Astrocyte (in vitro differentiated cells and primary cell): ENCODE measurements at regions not wholly inside any gene's neighbourhood (a gene's known extent, or its start where the extent isn't known, plus 50 kb on each side); places are given as distances from the start of the nearest gene placed in this dataset.

Experiments used
- DNase-seq: peaks from one replicate; pipeline ENCODE4 v3.0.0-alpha.2; 2010; ENCODE audit warnings: low read depth
- FAIRE-seq: peaks from 2 replicates; lab custom pipeline; 2011; peaks lifted over from hg19 to GRCh38; lab: Jason Lieb, UNC
- H2AFZ ChIP-seq: 2 replicates; pipeline ENCODE4 v1.6.0; 2012; ENCODE audit warnings: low read depth, low read length, inconsistent platforms
- H3K27ac ChIP-seq: 2 replicates; pipeline ENCODE4 v1.5.1; 2011; ENCODE audit warnings: low read depth, low read length, inconsistent platforms
- H3K27me3 ChIP-seq: 2 replicates; pipeline ENCODE4 v1.6.0; 2011; ENCODE audit warnings: low read length, inconsistent platforms; ENCODE audit not compliant: insufficient read depth
- H3K36me3 ChIP-seq: 2 replicates; pipeline ENCODE4 v1.5.1; 2011; ENCODE audit warnings: low read length, inconsistent platforms; ENCODE audit not compliant: insufficient read depth
- H3K4me1 ChIP-seq: 2 replicates; pipeline ENCODE4 v1.5.1; 2011; ENCODE audit warnings: low read length, inconsistent platforms; ENCODE audit not compliant: insufficient read depth
- H3K4me2 ChIP-seq: 2 replicates; pipeline ENCODE4 v1.6.0; 2012; ENCODE audit warnings: low read length, inconsistent platforms
- H3K4me3 ChIP-seq: 2 replicates; pipeline ENCODE4 v1.5.1; 2011; ENCODE audit warnings: low read depth, mild to moderate bottlenecking, low read length, inconsistent platforms; ENCODE audit not compliant: insufficient read depth
- H3K79me2 ChIP-seq: 2 replicates; pipeline ENCODE4 v1.6.0; 2012; ENCODE audit warnings: mild to moderate bottlenecking, low read length, inconsistent platforms; ENCODE audit not compliant: insufficient read depth
- H3K9ac ChIP-seq: 2 replicates; pipeline ENCODE4 v1.6.0; 2012; ENCODE audit warnings: mild to moderate bottlenecking, low read length, inconsistent platforms
- H3K9me3 ChIP-seq: 2 replicates; pipeline ENCODE4 v1.5.1; 2012; ENCODE audit warnings: low read depth, mild to moderate bottlenecking, low read length, inconsistent platforms; ENCODE audit not compliant: insufficient read depth
- H4K20me1 ChIP-seq: 2 replicates; pipeline ENCODE4 v1.6.0; 2012; ENCODE audit warnings: low read length, inconsistent platforms; ENCODE audit not compliant: insufficient read depth
- H3K27ac Mint-ChIP-seq: one replicate; pipeline ENCODE4 v1.8.0; 2021; ENCODE audit warnings: mild to moderate bottlenecking, mixed read lengths; ENCODE audit not compliant: unreplicated experiment
- H3K27me3 Mint-ChIP-seq: one replicate; pipeline ENCODE4 v1.8.0; 2021; ENCODE audit warnings: low read depth, mixed read lengths; ENCODE audit not compliant: unreplicated experiment
- H3K36me3 Mint-ChIP-seq: one replicate; pipeline ENCODE4 v1.8.0; 2021; ENCODE audit warnings: low read depth, mixed read lengths; ENCODE audit not compliant: unreplicated experiment
- H3K4me1 Mint-ChIP-seq: one replicate; pipeline ENCODE4 v1.8.0; 2021; ENCODE audit warnings: low read depth, mixed read lengths; ENCODE audit not compliant: unreplicated experiment
- H3K4me3 Mint-ChIP-seq: one replicate; pipeline ENCODE4 v1.8.0; 2021; ENCODE audit warnings: mild to moderate bottlenecking, moderate library complexity, mixed read lengths; ENCODE audit not compliant: unreplicated experiment
- H3K9me3 Mint-ChIP-seq: one replicate; pipeline ENCODE4 v1.8.0; 2021; ENCODE audit warnings: mild to moderate bottlenecking, mixed read lengths; ENCODE audit not compliant: unreplicated experiment
- EZH2 ChIP-seq: IDR thresholded peaks from 2 replicates; pipeline ENCODE4 v1.6.1; 2012; ENCODE audit warnings: mild to moderate bottlenecking, low read length, inconsistent platforms; ENCODE audit not compliant: insufficient read depth
- TF ChIP-seq, protein P1 (sequence below): IDR thresholded peaks from 2 replicates; pipeline ENCODE4 v1.5.1; 2011; ENCODE audit warnings: low read depth, mild to moderate bottlenecking, inconsistent platforms, low read length, moderate library complexity; ENCODE audit not compliant: insufficient read depth

DNA sequence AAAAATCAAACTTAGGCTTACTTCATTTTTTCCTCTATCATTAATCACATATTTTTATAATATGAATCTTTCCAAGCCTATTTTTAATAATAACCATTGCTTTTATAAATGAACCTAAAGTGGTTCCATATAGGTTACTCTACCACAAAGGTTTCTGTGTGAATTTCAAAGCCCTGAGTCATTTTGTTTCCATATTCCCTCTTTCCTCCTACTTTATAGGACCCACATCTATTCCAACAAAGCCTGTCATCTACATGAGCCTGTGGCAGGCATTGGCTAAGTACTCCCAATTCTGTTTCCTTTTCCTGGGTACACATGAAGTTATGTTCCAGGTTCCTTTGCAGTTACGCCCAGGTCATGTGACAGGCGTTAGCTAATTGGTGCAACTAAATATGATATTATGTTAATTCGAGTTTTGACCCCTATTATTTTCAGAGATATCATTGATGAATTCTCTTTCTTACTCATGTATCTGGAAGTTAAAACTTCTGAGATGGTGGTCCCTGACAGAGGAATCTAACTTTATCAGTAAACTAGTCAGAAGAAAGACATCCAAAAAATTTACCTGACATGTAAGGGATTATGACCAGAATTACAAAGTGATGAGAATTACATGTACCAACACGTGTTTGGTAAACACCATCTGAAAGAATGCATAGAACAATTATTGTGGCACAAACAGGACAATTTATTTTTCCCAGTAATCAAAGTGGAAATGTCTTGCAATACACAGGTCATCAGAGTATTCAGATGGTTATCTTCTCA lies 1264.0 kb upstream of the CNTN5 start:
- H3K4me3 ChIP-seq, result no peak overlapping the region
- no peak overlapping the region for H3K27ac Mint-ChIP-seq

DNA sequence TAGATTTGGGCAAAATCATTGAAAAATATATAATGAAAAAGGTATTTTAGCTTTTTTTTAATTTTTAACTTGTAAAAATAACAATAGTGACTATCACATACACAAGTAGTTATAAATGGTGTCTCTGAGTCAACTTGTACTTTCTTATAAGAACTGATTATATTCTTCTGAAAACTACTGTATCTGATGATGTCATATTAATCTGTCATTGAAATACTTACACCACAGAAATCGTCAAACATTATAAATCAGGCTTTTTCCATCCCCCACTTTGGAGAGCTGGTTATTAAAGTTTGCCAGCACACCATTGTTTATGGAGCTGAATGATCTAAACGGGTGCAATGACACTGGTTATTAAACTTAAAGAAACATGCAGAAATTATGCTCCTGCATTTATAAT lies 1259.6 kb upstream of the CNTN5 start:
- Histone ChIP-seq H3K4me3 (no peak overlapping the region), H3K27ac (no peak overlapping the region), H3K79me2 (no peaks in the 10 kb centered on the region), H3K27me3 (no peaks in the 10 kb centered on the region), H3K4me2 (no peak overlapping the region), H3K36me3 (no peaks in the 10 kb centered on the region), H3K9me3 (no peaks in the 10 kb centered on the region), H3K9ac (no peak overlapping the region), H4K20me1 (no peaks in the 10 kb centered on the region), H2AFZ (no peak overlapping the region), H3K4me1 (no peaks in the 10 kb centered on the region)
- Mint-ChIP-seq H3K27me3 (no peaks in the 10 kb centered on the region), H3K4me3 (no peak overlapping the region), H3K27ac (no peak overlapping the region), H3K4me1 (peaks cover 6% of the 10 kb centered on the region), H3K9me3 (no peaks in the 10 kb centered on the region), H3K36me3 (no peaks in the 10 kb centered on the region)
- FAIRE-seq (no peak), DNase-seq (no peak)
- TF ChIP-seq EZH2, result no peak
- TF ChIP-seq, protein P1, sequence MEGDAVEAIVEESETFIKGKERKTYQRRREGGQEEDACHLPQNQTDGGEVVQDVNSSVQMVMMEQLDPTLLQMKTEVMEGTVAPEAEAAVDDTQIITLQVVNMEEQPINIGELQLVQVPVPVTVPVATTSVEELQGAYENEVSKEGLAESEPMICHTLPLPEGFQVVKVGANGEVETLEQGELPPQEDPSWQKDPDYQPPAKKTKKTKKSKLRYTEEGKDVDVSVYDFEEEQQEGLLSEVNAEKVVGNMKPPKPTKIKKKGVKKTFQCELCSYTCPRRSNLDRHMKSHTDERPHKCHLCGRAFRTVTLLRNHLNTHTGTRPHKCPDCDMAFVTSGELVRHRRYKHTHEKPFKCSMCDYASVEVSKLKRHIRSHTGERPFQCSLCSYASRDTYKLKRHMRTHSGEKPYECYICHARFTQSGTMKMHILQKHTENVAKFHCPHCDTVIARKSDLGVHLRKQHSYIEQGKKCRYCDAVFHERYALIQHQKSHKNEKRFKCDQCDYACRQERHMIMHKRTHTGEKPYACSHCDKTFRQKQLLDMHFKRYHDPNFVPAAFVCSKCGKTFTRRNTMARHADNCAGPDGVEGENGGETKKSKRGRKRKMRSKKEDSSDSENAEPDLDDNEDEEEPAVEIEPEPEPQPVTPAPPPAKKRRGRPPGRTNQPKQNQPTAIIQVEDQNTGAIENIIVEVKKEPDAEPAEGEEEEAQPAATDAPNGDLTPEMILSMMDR, result no peak

More for the DNA sequence above, 1264.0 kb upstream of the CNTN5 start:
- H3K36me3 ChIP-seq, result no peaks in the 10 kb centered on the region
- no peak overlapping the region for H3K4me2 ChIP-seq
- FAIRE-seq (no peak), DNase-seq (no peak)
- no peaks in the 10 kb centered on the region for H4K20me1 ChIP-seq
- H3K27me3 Mint-ChIP-seq, result no peaks in the 10 kb centered on the region
- H3K36me3 Mint-ChIP-seq, result no peaks in the 10 kb centered on the region
- H3K79me2 ChIP-seq, result no peaks in the 10 kb centered on the region
- H3K9me3 Mint-ChIP-seq, result no peaks in the 10 kb centered on the region
- H3K9ac ChIP-seq, result no peak overlapping the region
- no peak overlapping the region for H3K27ac ChIP-seq
- no peak for TF ChIP-seq EZH2
- TF ChIP-seq, protein P1, result no peak
- peaks cover 7% of the 10 kb centered on the region for H3K4me1 Mint-ChIP-seq
- no peak overlapping the region for H3K4me3 Mint-ChIP-seq
- H3K27me3 ChIP-seq, result no peaks in the 10 kb centered on the region
- H3K9me3 ChIP-seq, result peaks cover 4% of the 10 kb centered on the region
- no peaks in the 10 kb centered on the region for H3K4me1 ChIP-seq
- H2AFZ ChIP-seq, result no peak overlapping the region

DNA sequence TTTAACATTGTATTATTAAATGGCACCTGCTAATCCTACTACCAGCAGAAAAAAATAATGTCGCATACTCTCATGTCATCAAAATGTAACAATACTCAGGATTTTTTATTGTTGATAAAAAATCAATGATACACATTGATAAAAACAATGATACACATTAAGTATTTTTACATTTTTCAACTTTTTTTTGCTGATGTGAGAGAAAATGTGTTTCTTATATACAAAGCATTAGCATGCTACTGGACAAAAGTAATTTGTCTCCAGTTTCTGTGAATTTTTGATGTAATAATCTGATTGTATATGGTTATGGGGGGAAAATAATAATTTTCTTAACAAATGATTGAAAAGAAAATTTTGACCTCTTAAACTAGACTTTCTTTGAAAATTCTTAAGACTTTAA lies 1256.6 kb upstream of the CNTN5 start:
- Histone ChIP-seq H3K36me3 (no peaks in the 10 kb centered on the region), H3K4me3 (no peak overlapping the region), H4K20me1 (no peaks in the 10 kb centered on the region), H3K9me3 (no peaks in the 10 kb centered on the region), H3K4me1 (no peaks in the 10 kb centered on the region), H3K27ac (no peak overlapping the region), H3K79me2 (no peaks in the 10 kb centered on the region), H3K27me3 (no peaks in the 10 kb centered on the region), H2AFZ (no peak overlapping the region), H3K4me2 (no peak overlapping the region), H3K9ac (no peak overlapping the region)
- DNase-seq, result no peak
- Mint-ChIP-seq H3K36me3 (no peaks in the 10 kb centered on the region), H3K27ac (no peak overlapping the region), H3K9me3 (no peaks in the 10 kb centered on the region), H3K27me3 (no peaks in the 10 kb centered on the region), H3K4me1 (no peaks in the 10 kb centered on the region), H3K4me3 (no peak overlapping the region)
- TF ChIP-seq, protein P1, result no peak
- TF ChIP-seq EZH2, result no peak
- FAIRE-seq, result no peak
